ENCODE measurements at regions not wholly inside any gene's neighbourhood (a gene's known extent, or its start where the extent isn't known, plus 50 kb on each side); places are given as distances from the start of the nearest gene placed in this dataset.
"Not testable (repeated sequence)": the region's sequence is repeated elsewhere in the genome, so short reads cannot be mapped to it uniquely, and the experiment has no call there.

DNA sequence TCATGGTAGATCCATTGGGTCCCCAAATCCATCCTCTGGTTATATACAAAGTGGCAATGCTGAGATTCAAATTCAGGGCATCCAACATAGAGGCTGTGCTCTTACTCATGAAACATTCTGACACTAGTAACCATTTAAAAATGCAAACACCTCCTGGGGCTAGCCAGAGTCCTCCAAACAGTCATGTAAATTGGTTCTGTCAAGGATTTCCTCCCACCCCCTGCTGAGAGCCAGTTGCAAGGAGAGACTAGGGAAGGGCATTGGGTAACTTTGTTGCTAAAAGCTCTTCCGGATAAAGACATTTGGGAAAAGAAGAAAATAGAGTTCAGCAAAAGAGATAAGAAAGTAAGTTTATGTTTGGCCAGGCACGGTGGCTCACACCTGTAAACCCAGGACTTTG is 58.3 kb downstream of the ART5 start:
- not testable (repeated sequence) for DNase-seq

DNA sequence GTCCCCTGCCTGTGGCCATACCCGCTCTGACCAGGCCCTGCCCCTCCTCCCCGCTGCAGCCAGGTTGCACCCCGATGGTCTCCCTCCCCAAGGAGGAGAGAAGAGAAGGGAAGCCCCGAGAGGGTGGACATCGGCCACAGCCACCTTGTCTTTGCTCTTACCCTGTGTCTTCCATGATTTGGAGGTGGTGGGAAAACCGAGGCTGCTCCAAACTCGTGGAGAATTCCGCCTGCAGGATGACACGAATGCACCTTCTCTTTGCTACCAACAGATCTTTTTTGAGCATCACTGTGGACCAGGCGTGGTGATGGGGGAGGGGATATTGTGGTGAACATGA is 60.4 kb downstream of the ART5 start:
- DNase-seq: not testable (repeated sequence)

- peak; percentile 42 for DNase-seq
Observed at GRCh38 chr11:3580487-3581388, 61.1 kb downstream of the ART5 start.

GRCh38 chr11:3579600-3580459 is 62.0 kb downstream of the ART5 start:
- DNase-seq: not testable (repeated sequence)

- not testable (repeated sequence) for DNase-seq
Observed at GRCh38 chr11:3576066-3576604, 65.7 kb downstream of the ART5 start.

GRCh38 chr11:3572976-3573647 is 68.7 kb downstream of the ART5 start:
- DNase-seq: not testable (repeated sequence)

DNA sequence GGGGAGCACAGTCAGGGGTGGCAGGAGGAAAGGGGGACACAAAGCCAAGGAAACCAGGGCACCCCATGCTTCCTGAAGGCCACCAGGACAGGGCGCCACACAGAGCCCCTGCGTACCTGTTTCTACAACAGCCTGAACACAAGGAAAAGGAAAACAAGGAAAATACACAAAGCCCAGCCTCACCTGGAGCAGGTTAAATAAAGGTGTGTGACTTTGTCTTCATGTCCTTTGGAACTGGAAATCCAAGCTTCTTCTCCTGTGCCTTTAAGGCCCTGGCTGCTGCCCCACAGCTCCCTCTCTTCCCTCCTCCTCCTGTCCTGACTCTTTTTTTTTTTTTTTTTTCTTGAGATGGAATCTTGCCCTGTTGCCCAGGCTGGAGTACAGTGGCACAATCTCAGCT is 70.0 kb downstream of the ART5 start:
- not testable (repeated sequence) for DNase-seq

GRCh38 chr11:3565838-3566237 is 76.0 kb downstream of the ART5 start:
- DNase-seq: not testable (repeated sequence)

- DNase-seq: not testable (repeated sequence)
Observed at GRCh38 chr11:3564383-3564782, 77.4 kb downstream of the ART5 start.

- DNase-seq: not testable (repeated sequence)
Observed at GRCh38 chr11:3554621-3555020, 87.2 kb downstream of the ART5 start.

DNA sequence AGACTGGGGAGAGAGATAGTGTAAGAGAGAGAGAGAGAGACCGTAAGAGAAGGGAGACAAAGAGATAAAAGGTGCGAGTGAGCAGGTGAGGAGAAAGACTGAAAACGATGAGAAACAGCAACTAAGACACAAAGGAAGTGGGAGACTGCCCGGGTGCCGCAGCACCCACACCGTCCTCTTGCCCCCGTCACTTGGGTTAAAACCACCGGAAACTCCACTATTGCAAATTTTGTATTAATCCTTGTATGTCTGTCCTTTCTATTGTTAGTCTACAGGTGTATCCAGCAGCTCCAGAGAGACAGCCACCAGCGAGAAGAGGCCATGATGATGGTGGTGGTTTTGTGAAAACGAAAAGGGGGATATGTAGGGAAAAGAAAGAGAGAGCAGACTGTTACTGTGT is 96.8 kb downstream of the ART5 start:
- not testable (repeated sequence) for DNase-seq

DNA sequence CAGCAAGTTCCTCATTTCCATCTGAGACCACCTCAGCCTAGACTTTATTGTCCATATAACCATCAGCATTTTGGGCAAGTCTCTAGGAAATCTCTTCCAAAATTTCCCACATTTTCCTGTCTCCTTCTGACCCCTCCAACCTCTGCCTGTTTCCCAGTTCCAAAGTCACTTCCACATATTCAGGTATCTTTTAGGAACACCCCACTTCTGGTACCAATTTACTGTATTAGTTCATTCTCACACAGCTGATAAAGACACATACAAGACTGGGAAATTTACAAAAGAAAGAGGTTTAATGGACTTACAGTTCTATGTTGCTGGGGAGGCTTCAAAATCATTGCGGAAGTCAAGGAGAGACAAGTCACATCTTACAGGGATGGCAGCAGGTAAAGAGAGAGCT is 103.6 kb downstream of the ART5 start:
- DNase-seq: not testable (repeated sequence)

DNA sequence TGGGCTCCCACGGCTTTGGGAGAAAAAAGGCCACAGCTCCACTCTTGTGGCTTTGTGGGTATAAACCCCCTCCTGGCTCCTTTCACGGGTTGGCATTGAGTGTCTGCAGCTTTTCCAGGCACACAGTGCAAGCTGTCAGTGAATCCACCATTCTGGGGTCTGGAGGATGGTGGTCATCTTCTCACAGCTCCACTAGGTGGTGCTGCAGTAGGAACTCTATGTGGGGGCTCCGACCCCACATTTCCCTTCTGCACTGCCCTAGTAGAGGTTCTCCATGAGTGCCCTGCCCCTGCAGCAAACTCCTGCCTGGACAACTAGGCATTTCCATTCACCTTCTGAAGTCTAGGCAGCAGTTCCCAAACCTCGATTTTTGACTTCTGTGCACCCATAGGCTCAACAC is 104.5 kb downstream of the ART5 start:
- not testable (repeated sequence) for DNase-seq

DNA sequence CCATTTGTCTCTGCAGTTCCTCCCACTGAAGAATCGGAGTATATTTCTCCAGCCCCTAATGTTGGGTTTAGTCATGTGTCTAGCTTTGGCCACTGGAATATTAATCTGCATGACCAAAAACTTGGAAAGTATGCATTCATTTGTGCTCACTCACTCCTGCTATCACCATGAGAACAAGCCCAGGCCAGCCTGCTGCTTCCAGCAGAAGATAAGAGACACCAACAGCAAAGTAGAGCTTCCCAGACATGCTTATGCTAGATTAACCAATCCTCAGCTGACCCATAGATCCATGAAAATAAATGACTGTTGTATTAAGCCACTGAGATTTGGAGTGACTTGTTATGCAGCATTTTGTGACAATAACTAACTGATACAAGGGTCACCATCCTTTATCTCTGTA is 108.8 kb downstream of the ART5 start:
- not testable (repeated sequence) for DNase-seq

- DNase-seq: not testable (repeated sequence)
Observed at GRCh38 chr11:3531280-3531679, 110.5 kb downstream of the ART5 start.

- DNase-seq: not testable (repeated sequence)
Observed at GRCh38 chr11:3523567-3523966, 118.2 kb downstream of the ART5 start.

DNA sequence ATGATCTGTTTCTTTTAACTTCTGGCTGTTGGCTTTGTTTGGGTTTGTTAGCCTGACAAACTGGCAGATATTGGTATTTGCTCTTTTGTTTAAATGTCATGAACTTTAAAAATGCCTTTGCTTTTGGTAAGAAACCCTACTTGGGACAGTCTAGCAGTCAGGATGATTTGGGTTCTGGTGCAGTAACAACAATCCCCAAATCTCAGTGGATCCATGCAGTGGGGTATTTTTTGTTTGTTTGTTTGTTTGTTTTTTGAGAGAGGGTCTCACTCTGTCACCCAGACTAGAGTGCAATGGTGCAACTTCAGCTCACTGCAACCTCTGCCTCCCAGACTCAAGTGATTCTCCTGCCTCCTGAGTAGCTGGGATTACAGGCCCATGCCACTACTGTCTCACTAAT is 120.9 kb downstream of the ART5 start:
- not testable (repeated sequence) for DNase-seq

DNA sequence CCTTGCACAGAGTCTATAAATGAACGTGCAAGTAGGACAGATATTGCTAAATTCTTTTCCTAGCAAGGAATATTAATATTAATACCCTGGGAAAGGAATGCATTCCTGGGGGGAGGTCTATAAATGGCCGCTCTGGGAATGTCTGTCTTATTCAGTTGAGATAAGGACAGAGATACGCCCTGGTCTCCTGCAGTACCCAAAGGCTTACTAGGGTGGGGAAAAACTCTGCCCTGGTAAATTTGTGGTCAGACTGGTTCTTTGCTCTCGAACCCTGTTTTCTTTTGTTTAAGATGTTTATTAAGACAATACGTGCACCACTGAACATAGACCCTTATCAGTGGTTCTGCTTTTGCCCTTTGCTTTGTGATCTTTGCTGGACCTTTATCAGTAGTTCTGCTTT is 122.0 kb downstream of the ART5 start:
- not testable (repeated sequence) for DNase-seq

GRCh38 chr11:3516934-3517567 is 124.7 kb downstream of the ART5 start:
- DNase-seq: not testable (repeated sequence)

GRCh38 chr11:3516345-3516933 is 125.4 kb downstream of the ART5 start:
- DNase-seq: not testable (repeated sequence)

DNA sequence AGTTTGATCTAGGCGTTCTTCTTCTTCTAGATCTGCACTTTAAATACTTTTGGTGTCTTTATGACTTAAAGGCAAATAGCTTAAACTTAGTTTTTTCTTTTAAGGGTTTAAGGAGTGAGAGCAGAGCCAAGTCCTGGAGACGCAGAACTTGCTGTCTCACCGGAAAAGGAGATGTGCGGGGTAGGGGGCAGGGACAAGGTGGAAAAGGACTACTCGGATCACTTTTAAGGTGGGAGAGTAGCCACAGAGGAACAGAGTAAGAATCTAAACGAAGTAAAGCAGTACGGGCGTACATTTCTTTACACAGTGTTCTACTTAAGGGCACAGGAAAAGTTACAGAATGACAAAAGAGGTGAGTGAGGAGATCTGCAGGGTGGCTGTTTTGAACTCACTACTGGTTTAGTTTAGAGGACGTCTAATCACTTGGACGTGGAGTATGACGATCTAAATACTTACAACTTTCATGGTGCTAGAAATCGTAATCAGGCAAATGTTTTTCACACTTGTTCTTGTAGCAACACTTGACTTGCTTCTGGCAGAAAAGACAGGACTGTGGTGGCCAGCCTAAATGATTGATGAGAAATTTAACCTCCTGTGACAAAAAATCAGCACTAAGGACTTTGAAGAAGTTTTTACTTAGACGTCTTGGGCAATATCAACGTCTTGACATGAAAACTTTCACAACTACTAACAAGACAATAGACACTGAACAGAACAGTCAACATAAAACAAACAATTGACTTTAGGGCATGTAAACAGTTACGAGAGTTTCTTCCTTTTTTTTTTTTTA is 127.0 kb downstream of the ART5 start:
- DNase-seq: not testable (repeated sequence)

All from dermis blood vessel endothelial cell (primary cell).